ENCODE measurements at regions not wholly inside any gene's neighbourhood (a gene's known extent, or its start where the extent isn't known, plus 50 kb on each side); places are given as distances from the start of the nearest gene placed in this dataset.

GRCh38 chr2:60309941-60310660 lies 243.4 kb downstream of the BCL11A start:
- TF ChIP-seq CSRNP3 (CRISPR knock-in tag; IDR thresholded peaks at IDR 0.05) = no peak
- no peak for TF ChIP-seq ISL1 (CRISPR knock-in tag; IDR thresholded peaks at IDR 0.05)
- no peak for TF ChIP-seq ZNF565 (CRISPR knock-in tag; conservative IDR thresholded peaks at IDR 0.05; ENCODE audit: low read depth)
- TF ChIP-seq ARNTL (CRISPR knock-in tag; IDR thresholded peaks at IDR 0.05; ENCODE audit: borderline replicate concordance, low read depth) = no peak
- TF ChIP-seq ZNF8 (CRISPR knock-in tag; IDR thresholded peaks at IDR 0.05) = no peak
- TF ChIP-seq SNAI2 (CRISPR knock-in tag; IDR thresholded peaks at IDR 0.05) = no peak
- TF ChIP-seq CREB5 (CRISPR knock-in tag; IDR thresholded peaks at IDR 0.05; ENCODE audit: low read depth) = no peak
- no peak for TF ChIP-seq PATZ1 (CRISPR knock-in tag; IDR thresholded peaks at IDR 0.05; ENCODE audit: borderline replicate concordance)
- no peak for TF ChIP-seq ZFP30 (CRISPR knock-in tag; IDR thresholded peaks at IDR 0.05)
- no peak for TF ChIP-seq CSDC2 (CRISPR knock-in tag; IDR thresholded peaks at IDR 0.05)
- no peak for TF ChIP-seq ZFP3 (CRISPR knock-in tag; IDR thresholded peaks at IDR 0.05)
- no peak for TF ChIP-seq ESRRG (CRISPR knock-in tag; IDR thresholded peaks at IDR 0.05)
- TF ChIP-seq BACH2 (CRISPR knock-in tag; IDR thresholded peaks at IDR 0.05; ENCODE audit: borderline replicate concordance) = no peak
